ENCODE measurements at regions not wholly inside any gene's neighbourhood (a gene's known extent, or its start where the extent isn't known, plus 50 kb on each side); places are given as distances from the start of the nearest gene placed in this dataset.
"Not testable (repeated sequence)": the region's sequence is repeated elsewhere in the genome, so short reads cannot be mapped to it uniquely, and the experiment has no call there.

GRCh38 chr17:77618731-77619130 lies 339.8 kb upstream of the TNRC6C start:
- no peak overlapping the region for H3K4me3 ChIP-seq (ENCODE audit: insufficient read depth, low read depth, low read length)
- no peaks in the 10 kb centered on the region for H3K27me3 ChIP-seq (ENCODE audit: control insufficient read depth, insufficient read depth, low read length, poor library complexity, severe bottlenecking)
- 91 to 94% methylated on average over 11 of the region's 11 CpGs for WGBS, 2 experiments
- no peaks in the 10 kb centered on the region for H3K9me3 ChIP-seq (ENCODE audit: control insufficient read depth, low read length)
- no peaks in the 10 kb centered on the region for H3K36me3 ChIP-seq (ENCODE audit: control insufficient read depth, insufficient read depth, low read length)
- H3K27ac ChIP-seq (ENCODE audit: insufficient read depth, low read depth, low read length, poor library complexity, severe bottlenecking): no peak overlapping the region
- H3K4me1 ChIP-seq (ENCODE audit: control insufficient read depth, insufficient read depth, low read length): no peaks in the 10 kb centered on the region

DNA sequence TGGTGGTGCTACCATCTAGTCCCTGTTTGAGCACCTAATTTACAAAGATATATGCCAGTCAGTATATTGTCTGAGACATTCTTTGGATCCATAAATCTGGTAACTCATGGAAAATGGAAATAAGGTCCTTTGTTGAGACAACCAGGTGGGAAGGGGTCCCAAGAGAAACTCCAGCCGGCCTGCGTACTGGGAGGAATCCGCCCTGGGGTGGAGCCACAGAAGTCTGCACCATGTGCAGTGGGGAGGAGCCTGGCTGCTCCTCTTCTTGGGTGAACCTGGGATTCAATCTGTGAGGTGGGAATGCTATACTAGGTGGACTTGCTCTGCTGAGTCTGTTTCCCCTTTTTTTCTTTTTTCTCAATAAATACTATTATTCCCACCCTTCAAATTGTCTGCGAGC lies 339.2 kb upstream of the TNRC6C start:
- Histone ChIP-seq H3K27me3 (ENCODE audit: control insufficient read depth, insufficient read depth, low read length, poor library complexity, severe bottlenecking) (no peaks in the 10 kb centered on the region), H3K4me3 (ENCODE audit: insufficient read depth, low read depth, low read length) (no peak overlapping the region), H3K4me1 (ENCODE audit: control insufficient read depth, insufficient read depth, low read length) (no peaks in the 10 kb centered on the region), H3K36me3 (ENCODE audit: control insufficient read depth, insufficient read depth, low read length) (no peaks in the 10 kb centered on the region), H3K27ac (ENCODE audit: insufficient read depth, low read depth, low read length, poor library complexity, severe bottlenecking) (no peak overlapping the region), H3K9me3 (ENCODE audit: control insufficient read depth, low read length) (no peaks in the 10 kb centered on the region)
- WGBS, 2 experiments: 93 to 98% methylated on average over 4 of the region's 4 CpGs

- H3K36me3 ChIP-seq (ENCODE audit: control insufficient read depth, insufficient read depth, low read length): no peaks in the 10 kb centered on the region
- no peaks in the 10 kb centered on the region for H3K9me3 ChIP-seq (ENCODE audit: control insufficient read depth, low read length)
- 93 to 95% methylated on average over 5 of the region's 5 CpGs for WGBS, 2 experiments
- no peak overlapping the region for H3K4me3 ChIP-seq (ENCODE audit: insufficient read depth, low read depth, low read length)
- no peaks in the 10 kb centered on the region for H3K27me3 ChIP-seq (ENCODE audit: control insufficient read depth, insufficient read depth, low read length, poor library complexity, severe bottlenecking)
- no peaks in the 10 kb centered on the region for H3K4me1 ChIP-seq (ENCODE audit: control insufficient read depth, insufficient read depth, low read length)
- no peak overlapping the region for H3K27ac ChIP-seq (ENCODE audit: insufficient read depth, low read depth, low read length, poor library complexity, severe bottlenecking)
Measured at GRCh38 chr17:77619851-77620250, 338.7 kb upstream of the TNRC6C start.

DNA sequence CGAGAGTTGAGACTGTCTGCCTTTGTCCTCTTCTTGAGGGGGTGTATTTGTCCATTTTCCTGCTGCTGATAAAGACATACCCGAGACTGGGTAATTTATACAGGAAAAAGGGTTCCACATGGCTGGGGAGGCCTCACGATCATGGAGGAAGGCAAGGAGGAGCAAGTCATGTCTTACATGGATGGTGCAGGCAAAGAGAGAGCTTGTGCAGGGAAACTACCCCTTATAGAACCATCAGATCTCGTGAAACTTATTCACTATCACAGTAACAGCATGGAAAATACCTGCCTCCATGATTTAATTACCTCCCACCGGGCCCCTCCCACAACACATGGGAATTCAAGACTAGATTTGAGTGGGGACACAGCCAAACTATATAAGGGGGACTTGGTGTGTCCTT lies 338.2 kb upstream of the TNRC6C start:
- no peak overlapping the region for H3K27ac ChIP-seq (ENCODE audit: insufficient read depth, low read depth, low read length, poor library complexity, severe bottlenecking)
- no peak overlapping the region for H3K4me3 ChIP-seq (ENCODE audit: insufficient read depth, low read depth, low read length)
- no peaks in the 10 kb centered on the region for H3K36me3 ChIP-seq (ENCODE audit: control insufficient read depth, insufficient read depth, low read length)
- no peaks in the 10 kb centered on the region for H3K27me3 ChIP-seq (ENCODE audit: control insufficient read depth, insufficient read depth, low read length, poor library complexity, severe bottlenecking)
- H3K9me3 ChIP-seq (ENCODE audit: control insufficient read depth, low read length): no peaks in the 10 kb centered on the region
- WGBS, 2 experiments: 89 to 90% methylated on average over 5 of the region's 5 CpGs
- H3K4me1 ChIP-seq (ENCODE audit: control insufficient read depth, insufficient read depth, low read length): no peaks in the 10 kb centered on the region

DNA sequence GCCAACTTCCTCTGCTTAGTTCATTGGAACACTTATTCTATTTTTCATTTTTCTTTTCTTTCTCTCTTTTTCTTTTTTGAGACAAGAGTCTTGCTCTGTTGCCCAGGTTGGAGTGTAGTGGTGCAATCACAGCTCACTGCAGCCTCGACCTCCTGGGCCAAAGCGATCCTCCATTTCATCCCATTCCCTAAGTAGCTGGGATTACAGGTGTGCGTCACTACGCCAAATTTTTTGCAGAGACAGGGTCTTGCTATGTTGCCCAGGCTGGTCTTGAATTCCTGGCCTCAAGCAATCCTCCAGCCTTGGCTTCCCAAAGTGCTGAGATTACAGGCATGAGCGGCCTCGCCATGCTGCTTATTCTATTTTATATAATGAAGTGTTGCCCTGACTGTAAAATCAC lies 336.4 kb upstream of the TNRC6C start:
- not testable (repeated sequence) for H3K4me1 ChIP-seq (ENCODE audit: control insufficient read depth, insufficient read depth, low read length); H3K36me3 ChIP-seq (ENCODE audit: control insufficient read depth, insufficient read depth, low read length); H3K27me3 ChIP-seq (ENCODE audit: control insufficient read depth, insufficient read depth, low read length, poor library complexity, severe bottlenecking); H3K27ac ChIP-seq (ENCODE audit: insufficient read depth, low read depth, low read length, poor library complexity, severe bottlenecking); H3K9me3 ChIP-seq (ENCODE audit: control insufficient read depth, low read length); H3K4me3 ChIP-seq (ENCODE audit: insufficient read depth, low read depth, low read length)
- WGBS, 2 experiments: 87 to 94% methylated on average over 5 of the region's 6 CpGs

GRCh38 chr17:77622647-77623046 lies 335.9 kb upstream of the TNRC6C start:
- no peak overlapping the region for H3K4me3 ChIP-seq (ENCODE audit: insufficient read depth, low read depth, low read length)
- no peaks in the 10 kb centered on the region for H3K36me3 ChIP-seq (ENCODE audit: control insufficient read depth, insufficient read depth, low read length)
- H3K27me3 ChIP-seq (ENCODE audit: control insufficient read depth, insufficient read depth, low read length, poor library complexity, severe bottlenecking): no peaks in the 10 kb centered on the region
- H3K27ac ChIP-seq (ENCODE audit: insufficient read depth, low read depth, low read length, poor library complexity, severe bottlenecking): no peak overlapping the region
- WGBS, 2 experiments: 91 to 92% methylated on average over 4 of the region's 4 CpGs
- H3K9me3 ChIP-seq (ENCODE audit: control insufficient read depth, low read length): no peaks in the 10 kb centered on the region
- no peaks in the 10 kb centered on the region for H3K4me1 ChIP-seq (ENCODE audit: control insufficient read depth, insufficient read depth, low read length)

DNA sequence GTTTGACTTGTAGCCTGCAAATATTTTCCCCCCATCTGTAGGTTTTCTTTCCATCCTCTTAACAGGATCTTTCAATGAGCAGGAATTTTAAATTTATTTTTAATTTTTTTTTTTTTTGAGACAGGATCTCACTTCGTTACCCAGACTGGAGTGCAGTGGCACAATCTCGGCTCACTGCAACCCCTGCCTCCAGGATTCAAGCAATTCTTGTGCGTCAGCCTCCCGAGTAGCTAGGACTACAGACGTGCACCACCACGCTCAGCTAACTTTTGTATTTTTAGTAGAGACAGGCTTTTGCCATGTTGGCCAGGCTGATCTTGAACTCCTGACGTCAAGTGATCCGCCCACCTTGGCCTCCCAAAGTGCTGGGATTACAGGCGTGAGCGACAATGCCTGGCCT lies 335.2 kb upstream of the TNRC6C start:
- H3K27me3 ChIP-seq (ENCODE audit: control insufficient read depth, insufficient read depth, low read length, poor library complexity, severe bottlenecking); H3K4me3 ChIP-seq (ENCODE audit: insufficient read depth, low read depth, low read length); H3K4me1 ChIP-seq (ENCODE audit: control insufficient read depth, insufficient read depth, low read length); H3K36me3 ChIP-seq (ENCODE audit: control insufficient read depth, insufficient read depth, low read length); H3K9me3 ChIP-seq (ENCODE audit: control insufficient read depth, low read length); H3K27ac ChIP-seq (ENCODE audit: insufficient read depth, low read depth, low read length, poor library complexity, severe bottlenecking): not testable (repeated sequence)
- 89 to 90% methylated on average over 10 of the region's 10 CpGs for WGBS, 2 experiments

GRCh38 chr17:77628035-77628434 lies 330.5 kb upstream of the TNRC6C start:
- Histone ChIP-seq H3K9me3 (ENCODE audit: control insufficient read depth, low read length) (no peaks in the 10 kb centered on the region), H3K27ac (ENCODE audit: insufficient read depth, low read depth, low read length, poor library complexity, severe bottlenecking) (no peak overlapping the region), H3K4me3 (ENCODE audit: insufficient read depth, low read depth, low read length) (no peak overlapping the region), H3K4me1 (ENCODE audit: control insufficient read depth, insufficient read depth, low read length) (no peaks in the 10 kb centered on the region), H3K36me3 (ENCODE audit: control insufficient read depth, insufficient read depth, low read length) (no peaks in the 10 kb centered on the region), H3K27me3 (ENCODE audit: control insufficient read depth, insufficient read depth, low read length, poor library complexity, severe bottlenecking) (no peaks in the 10 kb centered on the region)
- WGBS, 2 experiments: 90 to 95% methylated on average over 2 of the region's 2 CpGs

GRCh38 chr17:77629284-77629683 lies 329.2 kb upstream of the TNRC6C start:
- not testable (repeated sequence) for H3K27me3 ChIP-seq (ENCODE audit: control insufficient read depth, insufficient read depth, low read length, poor library complexity, severe bottlenecking); H3K36me3 ChIP-seq (ENCODE audit: control insufficient read depth, insufficient read depth, low read length); H3K9me3 ChIP-seq (ENCODE audit: control insufficient read depth, low read length); H3K27ac ChIP-seq (ENCODE audit: insufficient read depth, low read depth, low read length, poor library complexity, severe bottlenecking); H3K4me1 ChIP-seq (ENCODE audit: control insufficient read depth, insufficient read depth, low read length); H3K4me3 ChIP-seq (ENCODE audit: insufficient read depth, low read depth, low read length)
- 95 to 96% methylated on average over 2 of the region's 2 CpGs for WGBS, 2 experiments

- Histone ChIP-seq H3K4me1 (ENCODE audit: control insufficient read depth, insufficient read depth, low read length) (no peaks in the 10 kb centered on the region), H3K9me3 (ENCODE audit: control insufficient read depth, low read length) (no peaks in the 10 kb centered on the region), H3K4me3 (ENCODE audit: insufficient read depth, low read depth, low read length) (no peak overlapping the region), H3K27ac (ENCODE audit: insufficient read depth, low read depth, low read length, poor library complexity, severe bottlenecking) (no peak overlapping the region), H3K36me3 (ENCODE audit: control insufficient read depth, insufficient read depth, low read length) (no peaks in the 10 kb centered on the region), H3K27me3 (ENCODE audit: control insufficient read depth, insufficient read depth, low read length, poor library complexity, severe bottlenecking) (no peaks in the 10 kb centered on the region)
- WGBS, 2 experiments: 95 to 98% methylated on average over 8 to 9 of the region's 9 CpGs
Measured at GRCh38 chr17:77631307-77631706, 327.2 kb upstream of the TNRC6C start.

DNA sequence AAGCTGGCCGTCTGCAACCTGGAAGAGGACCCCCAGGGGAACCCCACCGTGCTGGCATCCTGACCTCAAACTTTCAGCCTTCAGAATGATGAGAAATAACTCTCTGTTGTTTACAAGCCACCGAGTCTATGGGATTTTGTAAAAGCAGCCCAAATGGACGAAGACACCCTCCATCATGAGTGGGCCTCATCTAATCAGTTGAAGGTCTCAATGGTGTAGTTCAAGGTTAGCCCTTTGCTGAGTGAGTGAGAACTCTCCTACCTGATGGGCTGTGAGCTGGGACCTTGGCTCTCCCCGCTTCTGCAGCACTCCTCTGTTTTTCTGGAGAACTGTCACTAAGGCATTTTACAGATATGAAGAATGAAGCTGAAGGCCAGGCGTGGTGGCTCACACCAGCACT lies 325.9 kb upstream of the TNRC6C start:
- Histone ChIP-seq H3K27me3 (ENCODE audit: control insufficient read depth, insufficient read depth, low read length, poor library complexity, severe bottlenecking) (no peaks in the 10 kb centered on the region), H3K27ac (ENCODE audit: insufficient read depth, low read depth, low read length, poor library complexity, severe bottlenecking) (no peak overlapping the region), H3K9me3 (ENCODE audit: control insufficient read depth, low read length) (no peaks in the 10 kb centered on the region), H3K4me3 (ENCODE audit: insufficient read depth, low read depth, low read length) (no peak overlapping the region), H3K36me3 (ENCODE audit: control insufficient read depth, insufficient read depth, low read length) (no peaks in the 10 kb centered on the region), H3K4me1 (ENCODE audit: control insufficient read depth, insufficient read depth, low read length) (peaks cover 9% of the 10 kb centered on the region)
- 92% methylated on average over 6 of the region's 6 CpGs for WGBS, 2 experiments

All from ectodermal cell (in vitro differentiated cells).